ENCODE measurements at regions not wholly inside any gene's neighbourhood (a gene's known extent, or its start where the extent isn't known, plus 50 kb on each side); places are given as distances from the start of the nearest gene placed in this dataset.
"Not testable (repeated sequence)": the region's sequence is repeated elsewhere in the genome, so short reads cannot be mapped to it uniquely, and the experiment has no call there.

- H3K27me3 ChIP-seq (replicated peaks in 1 of 7): no peaks in the 10 kb centered on the region
- no peaks in the 10 kb centered on the region for H3K36me3 ChIP-seq
- TF ChIP-seq POLR2A (IDR thresholded peaks at IDR 0.05) (no peak), POLR2AphosphoS5 (IDR thresholded peaks at IDR 0.05) (no peak), CTCF (IDR thresholded peaks at IDR 0.05 in 8 of 11, conservative IDR thresholded peaks at IDR 0.05 in 3 of 11) (no peak)
- H3K9me3 ChIP-seq: no peaks in the 10 kb centered on the region
- no peak overlapping the region for H3K4me3 ChIP-seq
- intact Hi-C loops (cut with DNase I; ENCODE audit: low total_unique reads): no loop called here
- no peak for DNase-seq
- H3K27ac ChIP-seq: no peak overlapping the region
- no peaks in the 10 kb centered on the region for H3K4me1 ChIP-seq
These were observed 614.0 kb downstream of the ETNK1 start for GRCh38 chr12:23238957-23239356.

- H3K4me3 ChIP-seq: no peak overlapping the region
- WGBS, 5 donors: 86 to 95% (median 92%) methylated on average over 2 of the region's 2 CpGs
- H3K4me1 ChIP-seq: no peaks in the 10 kb centered on the region
- intact Hi-C loops (cut with DNase I; ENCODE audit: low total_unique reads): no loop called here
- TF ChIP-seq POLR2AphosphoS5 (IDR thresholded peaks at IDR 0.05) (no peak), POLR2A (IDR thresholded peaks at IDR 0.05) (no peak), CTCF (IDR thresholded peaks at IDR 0.05 in 8 of 11, conservative IDR thresholded peaks at IDR 0.05 in 3 of 11) (no peak)
- no peak overlapping the region for H3K27ac ChIP-seq
- H3K36me3 ChIP-seq: no peaks in the 10 kb centered on the region
- no peaks in the 10 kb centered on the region for H3K9me3 ChIP-seq
- no peak for DNase-seq
- H3K27me3 ChIP-seq (replicated peaks in 1 of 7): no peaks in the 10 kb centered on the region
These were observed 620.2 kb downstream of the ETNK1 start for GRCh38 chr12:23245186-23245585.

GRCh38 chr12:23253191-23253590 lies 628.2 kb downstream of the ETNK1 start:
- DNase-seq: no peak
- WGBS, 5 donors: 74 to 88% (median 85%) methylated on average over 4 of the region's 4 CpGs
- H3K4me3 ChIP-seq: no peak overlapping the region
- TF ChIP-seq CTCF (IDR thresholded peaks at IDR 0.05 in 8 of 11, conservative IDR thresholded peaks at IDR 0.05 in 3 of 11) (no peak), POLR2A (IDR thresholded peaks at IDR 0.05) (no peak), POLR2AphosphoS5 (IDR thresholded peaks at IDR 0.05) (no peak)
- no peaks in the 10 kb centered on the region for H3K9me3 ChIP-seq
- intact Hi-C loops (cut with DNase I; ENCODE audit: low total_unique reads): no loop called here
- no peaks in the 10 kb centered on the region for H3K4me1 ChIP-seq
- no peaks in the 10 kb centered on the region for H3K27me3 ChIP-seq (replicated peaks in 1 of 7)
- no peak overlapping the region for H3K27ac ChIP-seq
- no peaks in the 10 kb centered on the region for H3K36me3 ChIP-seq

GRCh38 chr12:23253910-23254309 lies 628.9 kb downstream of the ETNK1 start:
- H3K9me3 ChIP-seq; H3K36me3 ChIP-seq; intact Hi-C loops (cut with DNase I; ENCODE audit: low total_unique reads); H3K27me3 ChIP-seq (replicated peaks in 1 of 7); DNase-seq; H3K27ac ChIP-seq; H3K4me3 ChIP-seq; H3K4me1 ChIP-seq: not testable (repeated sequence)
- WGBS, 5 donors: 85 to 92% (median 87%) methylated on average over 6 of the region's 6 CpGs

GRCh38 chr12:23259558-23259957 lies 634.6 kb downstream of the ETNK1 start:
- intact Hi-C loops (cut with DNase I; ENCODE audit: low total_unique reads): no loop called here
- H3K4me1 ChIP-seq: no peaks in the 10 kb centered on the region

More at GRCh38 chr12:23259558-23259957, 634.6 kb downstream of the ETNK1 start:
- Histone ChIP-seq H3K36me3 (no peaks in the 10 kb centered on the region), H3K4me3 (no peak overlapping the region), H3K9me3 (no peaks in the 10 kb centered on the region), H3K27me3 (replicated peaks in 1 of 7) (no peaks in the 10 kb centered on the region), H3K27ac (no peak overlapping the region)
- TF ChIP-seq POLR2A (IDR thresholded peaks at IDR 0.05): no peak
- no peak for TF ChIP-seq POLR2AphosphoS5 (IDR thresholded peaks at IDR 0.05)
- no peak for TF ChIP-seq CTCF (IDR thresholded peaks at IDR 0.05 in 8 of 11, conservative IDR thresholded peaks at IDR 0.05 in 3 of 11)
- WGBS, 5 donors: 54 to 78% (median 61%) methylated on average over 1 of the region's 1 CpG
- DNase-seq: no peak

Data from spleen (tissue), 11 donors.